ENCODE measurements at regions not wholly inside any gene's neighbourhood (a gene's known extent, or its start where the extent isn't known, plus 50 kb on each side); places are given as distances from the start of the nearest gene placed in this dataset.

- in situ Hi-C loops (cut with MboI; ENCODE audit: low sequenced_read_pairs): no loop called here
Measured at GRCh38 chr20:11724097-11724496, 193.6 kb upstream of the BTBD3 start.

GRCh38 chr20:11726026-11726425 lies 191.7 kb upstream of the BTBD3 start:
- in situ Hi-C loops (cut with MboI; ENCODE audit: low sequenced_read_pairs): no loop called here

GRCh38 chr20:11727708-11728107 lies 190.0 kb upstream of the BTBD3 start:
- in situ Hi-C loops (cut with MboI; ENCODE audit: low sequenced_read_pairs): no loop called here

- in situ Hi-C loops (cut with MboI; ENCODE audit: low sequenced_read_pairs): no loop called here
Measured at GRCh38 chr20:11728937-11729336, 188.8 kb upstream of the BTBD3 start.

- in situ Hi-C loops (cut with MboI; ENCODE audit: low sequenced_read_pairs): no loop called here
Measured at GRCh38 chr20:11729806-11730205, 187.9 kb upstream of the BTBD3 start.

- in situ Hi-C loops (cut with MboI; ENCODE audit: low sequenced_read_pairs): no loop called here
Measured at GRCh38 chr20:11734431-11734830, 183.3 kb upstream of the BTBD3 start.

GRCh38 chr20:11738852-11739251 lies 178.8 kb upstream of the BTBD3 start:
- in situ Hi-C loops (cut with MboI; ENCODE audit: low sequenced_read_pairs): no loop called here

GRCh38 chr20:11740975-11741374 lies 176.7 kb upstream of the BTBD3 start:
- in situ Hi-C loops (cut with MboI; ENCODE audit: low sequenced_read_pairs): no loop called here

- in situ Hi-C loops (cut with MboI; ENCODE audit: low sequenced_read_pairs): no loop called here
Measured at GRCh38 chr20:11745145-11745544, 172.5 kb upstream of the BTBD3 start.

- in situ Hi-C loops (cut with MboI; ENCODE audit: low sequenced_read_pairs): no loop called here
Measured at GRCh38 chr20:11748436-11748835, 169.3 kb upstream of the BTBD3 start.

- in situ Hi-C loops (cut with MboI; ENCODE audit: low sequenced_read_pairs): no loop called here
Measured at GRCh38 chr20:11752336-11752735, 165.4 kb upstream of the BTBD3 start.

- in situ Hi-C loops (cut with MboI; ENCODE audit: low sequenced_read_pairs): no loop called here
Measured at GRCh38 chr20:11753155-11753554, 164.5 kb upstream of the BTBD3 start.

- in situ Hi-C loops (cut with MboI; ENCODE audit: low sequenced_read_pairs): no loop called here
Measured at GRCh38 chr20:11754451-11754850, 163.2 kb upstream of the BTBD3 start.

- in situ Hi-C loops (cut with MboI; ENCODE audit: low sequenced_read_pairs): no loop called here
Measured at GRCh38 chr20:11755071-11755841, 162.4 kb upstream of the BTBD3 start.

GRCh38 chr20:11761497-11761896 lies 156.2 kb upstream of the BTBD3 start:
- in situ Hi-C loops (cut with MboI; ENCODE audit: low sequenced_read_pairs): no loop called here

GRCh38 chr20:11766961-11767360 lies 150.7 kb upstream of the BTBD3 start:
- in situ Hi-C loops (cut with MboI; ENCODE audit: low sequenced_read_pairs): no loop called here

GRCh38 chr20:11769825-11770224 lies 147.9 kb upstream of the BTBD3 start:
- in situ Hi-C loops (cut with MboI; ENCODE audit: low sequenced_read_pairs): no loop called here

GRCh38 chr20:11772226-11772730 lies 145.4 kb upstream of the BTBD3 start:
- in situ Hi-C loops (cut with MboI; ENCODE audit: low sequenced_read_pairs): no loop called here

GRCh38 chr20:11776687-11777086 lies 141.0 kb upstream of the BTBD3 start:
- in situ Hi-C loops (cut with MboI; ENCODE audit: low sequenced_read_pairs): no loop called here

GRCh38 chr20:11777387-11778205 lies 140.1 kb upstream of the BTBD3 start:
- in situ Hi-C loops (cut with MboI; ENCODE audit: low sequenced_read_pairs): no loop called here

- in situ Hi-C loops (cut with MboI; ENCODE audit: low sequenced_read_pairs): no loop called here
Measured at GRCh38 chr20:11778206-11778570, 139.5 kb upstream of the BTBD3 start.

GRCh38 chr20:11780765-11781369 lies 136.8 kb upstream of the BTBD3 start:
- in situ Hi-C loops (cut with MboI; ENCODE audit: low sequenced_read_pairs): no loop called here

All from HL-60/S4 treated with phorbol 12-myristate 13-acetate at 8.2 ng/mL for 4 days and 3 days (cell line).